Gastroesophageal sphincter (tissue), 4 donors: ENCODE measurements at regions not wholly inside any gene's neighbourhood (a gene's known extent, or its start where the extent isn't known, plus 50 kb on each side); places are given as distances from the start of the nearest gene placed in this dataset.

Experiments used
- ATAC-seq: fragments of 150-250 bp; one replicate; pipeline ENCODE4 v1.9.1; 2016; ENCODE audit warnings: mild to moderate bottlenecking, moderate library complexity
- H3K27ac ChIP-seq, 4 donors: fragments of 200-600 bp; sonication (generic) in 3 of 4; 1 replicate in 3 of 4; 2 replicates in 1 of 4; pipeline ENCODE4 v1.5.1; 2016 to 2019
- H3K27me3 ChIP-seq: fragments of 200-600 bp; sonication (generic); one replicate; pipeline ENCODE4 v1.5.1; 2019
- H3K36me3 ChIP-seq, 2 donors: fragments of 200-600 bp; sonication (generic); one replicate each; pipeline ENCODE4 v1.5.1; 2019; ENCODE audit warnings: control low read depth in 1 of 2
- H3K4me1 ChIP-seq, 3 donors: fragments of 200-600 bp; sonication (generic); 1 replicate in 2 of 3; 2 replicates in 1 of 3; pipeline ENCODE4 v1.5.1; 2016 to 2019; ENCODE audit warnings: control low read depth in 2 of 3
- H3K4me3 ChIP-seq, 2 donors: fragments of 200-600 bp; sonication (generic); one replicate each; pipeline ENCODE4 v1.5.1; 2019; ENCODE audit warnings: mild to moderate bottlenecking in 1 of 2, moderate library complexity in 1 of 2
- H3K9me3 ChIP-seq, 3 donors: fragments of 200-600 bp; sonication (generic); one replicate each; pipeline ENCODE4 v1.5.1; 2017 to 2019; ENCODE audit warnings: control low read depth in 2 of 3
- CTCF ChIP-seq, 4 experiments: fragments of 200-600 bp in 2 of 4; fragments of 450-650 bp in 2 of 4; sonication (generic) in 1 of 4; IDR thresholded peaks; one replicate each; pipeline ENCODE4 v1.5.1; 2017 to 2019; ENCODE audit warnings: antibody characterized with exemption in 4 of 4, mild to moderate bottlenecking in 2 of 4, moderate library complexity in 2 of 4
- EP300 ChIP-seq: sonication (generic); formaldehyde crosslinking; IDR thresholded peaks from one replicate; pipeline ENCODE4 v1.6.1; 2017; ENCODE audit warnings: antibody characterized with exemption, mild to moderate bottlenecking
- POLR2A ChIP-seq, 2 donors: fragments of 450-650 bp; IDR thresholded peaks; one replicate each; pipeline ENCODE4 v1.6.1; 2017; ENCODE audit warnings: antibody characterized with exemption in 2 of 2, mild to moderate bottlenecking in 2 of 2, moderate library complexity in 1 of 2
- POLR2AphosphoS5 ChIP-seq: sonication (generic); formaldehyde crosslinking; IDR thresholded peaks from one replicate; pipeline ENCODE4 v1.6.1; 2017; ENCODE audit warnings: antibody characterized with exemption
- WGBS, 2 donors: methylation state at CpG; one replicate each; pipeline ENCODE4 v1.1.5; 2018; ENCODE audit warnings: low coverage in 1 of 2; 5-methylcytosine and 5-hydroxymethylcytosine counted together

DNA sequence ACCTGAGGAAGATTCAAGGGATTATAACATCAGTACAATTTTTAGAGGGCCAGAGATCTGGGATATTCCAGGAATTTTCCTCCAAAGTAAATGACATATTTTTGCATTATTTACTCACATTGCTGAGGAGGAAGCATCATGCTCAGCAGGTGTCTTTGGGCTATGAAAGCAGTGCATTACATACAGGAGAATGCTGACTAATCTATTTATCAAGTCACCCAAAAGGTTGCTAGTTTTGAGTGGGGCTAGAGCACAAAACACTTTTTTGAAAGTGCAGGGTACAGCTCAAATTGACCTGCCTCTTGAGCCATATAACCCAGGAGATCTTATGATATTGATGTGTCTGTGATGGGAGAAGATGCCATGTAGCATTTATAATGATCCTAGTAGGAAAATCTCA, 603.1 kb downstream of the POM121L12 start:
- TF ChIP-seq EP300: no peak
- TF ChIP-seq POLR2A (IDR thresholded peaks at IDR 0.05): no peak
- no peak for TF ChIP-seq POLR2AphosphoS5
- no peak for TF ChIP-seq CTCF (IDR thresholded peaks at IDR 0.05)
- Histone ChIP-seq H3K4me3 (no peak overlapping the region), H3K36me3 (no peaks in the 10 kb centered on the region), H3K4me1 (no peaks in the 10 kb centered on the region), H3K9me3 (peaks cover 0 to 18% (median 0%) of the 10 kb centered on the region in 3 donors), H3K27me3 (no peaks in the 10 kb centered on the region), H3K27ac (no peak overlapping the region)
- ATAC-seq: no peak

GRCh38 chr7:53641091-53641490, 605.7 kb downstream of the POM121L12 start:
- no peak overlapping the region for H3K4me3 ChIP-seq
- no peaks in the 10 kb centered on the region for H3K27me3 ChIP-seq
- TF ChIP-seq POLR2A (IDR thresholded peaks at IDR 0.05) (no peak), CTCF (IDR thresholded peaks at IDR 0.05) (no peak), EP300 (no peak), POLR2AphosphoS5 (no peak)
- no peaks in the 10 kb centered on the region for H3K36me3 ChIP-seq
- no peak overlapping the region for H3K27ac ChIP-seq
- ATAC-seq: no peak
- peaks cover 0 to 10% (median 0%) of the 10 kb centered on the region in 3 donors for H3K9me3 ChIP-seq
- H3K4me1 ChIP-seq: no peaks in the 10 kb centered on the region

DNA sequence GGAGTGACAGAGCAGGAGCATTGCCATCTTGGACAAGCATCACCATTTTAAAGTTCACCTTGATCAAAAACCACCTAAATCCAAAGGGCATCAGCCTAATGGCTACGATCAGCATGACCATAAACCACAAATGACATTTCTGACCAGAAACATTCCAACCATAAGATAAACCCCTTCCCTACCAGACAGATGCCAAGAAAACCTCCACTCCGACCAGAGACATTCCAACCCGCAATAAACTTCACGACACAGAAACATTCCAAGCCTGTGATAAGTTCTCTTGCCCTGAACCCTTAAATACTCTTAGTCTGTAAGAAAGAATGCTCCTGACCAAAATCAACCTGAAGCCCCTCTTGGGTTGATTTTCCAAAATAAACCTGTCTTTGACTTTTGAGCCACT, 606.9 kb downstream of the POM121L12 start:
- ATAC-seq: no peak
- H3K4me3 ChIP-seq: no peak overlapping the region
- WGBS, 2 donors: 67 to 80% methylated on average over 4 of the region's 4 CpGs
- H3K9me3 ChIP-seq: no peaks in the 10 kb centered on the region
- H3K27me3 ChIP-seq: no peaks in the 10 kb centered on the region
- no peaks in the 10 kb centered on the region for H3K4me1 ChIP-seq
- TF ChIP-seq CTCF (IDR thresholded peaks at IDR 0.05) (no peak), POLR2A (IDR thresholded peaks at IDR 0.05) (no peak), POLR2AphosphoS5 (no peak), EP300 (no peak)
- H3K36me3 ChIP-seq: no peaks in the 10 kb centered on the region
- H3K27ac ChIP-seq: no peak overlapping the region

GRCh38 chr7:53642866-53643265, 607.4 kb downstream of the POM121L12 start:
- no peak for TF ChIP-seq CTCF (IDR thresholded peaks at IDR 0.05)
- no peak for TF ChIP-seq POLR2A (IDR thresholded peaks at IDR 0.05)
- no peak for TF ChIP-seq POLR2AphosphoS5
- TF ChIP-seq EP300: no peak
- Histone ChIP-seq H3K9me3 (no peaks in the 10 kb centered on the region), H3K36me3 (no peaks in the 10 kb centered on the region), H3K4me1 (no peaks in the 10 kb centered on the region), H3K4me3 (no peak overlapping the region), H3K27ac (no peak overlapping the region), H3K27me3 (no peaks in the 10 kb centered on the region)
- 50 to 75% methylated on average over 1 to 2 of the region's 2 CpGs for WGBS, 2 donors
- no peak for ATAC-seq

- H3K4me1 ChIP-seq: no peaks in the 10 kb centered on the region
- H3K9me3 ChIP-seq: peaks cover 0 to 5% (median 0%) of the 10 kb centered on the region in 3 donors
- TF ChIP-seq EP300 (no peak), CTCF (IDR thresholded peaks at IDR 0.05) (no peak), POLR2A (IDR thresholded peaks at IDR 0.05) (no peak), POLR2AphosphoS5 (no peak)
- H3K27ac ChIP-seq: no peak overlapping the region
- ATAC-seq: no peak
- no peaks in the 10 kb centered on the region for H3K27me3 ChIP-seq
- 67 to 85% methylated on average over 1 of the region's 1 CpG for whole genome bisulfite sequencing, 2 donors
- H3K4me3 ChIP-seq: no peak overlapping the region
- no peaks in the 10 kb centered on the region for H3K36me3 ChIP-seq
Measured at GRCh38 chr7:53656881-53657280, 621.4 kb downstream of the POM121L12 start.
